ENCODE measurements at regions not wholly inside any gene's neighbourhood (a gene's known extent, or its start where the extent isn't known, plus 50 kb on each side); places are given as distances from the start of the nearest gene placed in this dataset.

DNA sequence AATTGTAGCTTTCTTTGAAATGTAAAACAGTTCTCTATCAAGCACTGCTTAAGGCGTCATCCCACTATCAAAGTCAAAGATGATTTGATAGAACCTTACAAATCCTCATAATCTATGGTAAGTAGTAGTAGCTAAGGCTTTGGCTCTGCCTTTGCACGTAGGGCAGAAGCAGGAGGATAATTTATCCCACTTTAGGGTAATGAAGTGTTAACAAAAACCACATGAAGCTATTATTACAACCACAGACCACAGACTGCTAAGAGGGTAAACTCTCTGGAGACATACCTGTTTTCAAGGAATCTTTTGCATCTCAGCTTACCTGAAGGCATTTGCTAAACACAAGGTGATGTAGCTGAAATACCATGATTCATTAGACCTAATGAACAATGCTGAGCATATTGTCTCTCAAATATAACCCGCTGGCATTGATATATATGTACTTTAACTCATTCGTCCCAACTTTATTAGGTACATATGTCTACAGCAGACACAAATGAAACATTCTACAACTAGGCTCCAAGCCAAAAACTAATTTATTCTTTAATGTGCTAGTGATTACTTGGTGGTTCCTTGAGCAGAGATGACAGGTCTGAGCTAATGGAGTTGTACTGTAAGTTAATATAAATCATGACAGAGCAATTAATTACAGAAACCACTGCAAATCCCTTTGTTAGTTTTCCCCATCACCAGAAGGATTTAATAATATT lies 368.8 kb downstream of the ETNK1 start:
- TF ChIP-seq, protein P1, sequence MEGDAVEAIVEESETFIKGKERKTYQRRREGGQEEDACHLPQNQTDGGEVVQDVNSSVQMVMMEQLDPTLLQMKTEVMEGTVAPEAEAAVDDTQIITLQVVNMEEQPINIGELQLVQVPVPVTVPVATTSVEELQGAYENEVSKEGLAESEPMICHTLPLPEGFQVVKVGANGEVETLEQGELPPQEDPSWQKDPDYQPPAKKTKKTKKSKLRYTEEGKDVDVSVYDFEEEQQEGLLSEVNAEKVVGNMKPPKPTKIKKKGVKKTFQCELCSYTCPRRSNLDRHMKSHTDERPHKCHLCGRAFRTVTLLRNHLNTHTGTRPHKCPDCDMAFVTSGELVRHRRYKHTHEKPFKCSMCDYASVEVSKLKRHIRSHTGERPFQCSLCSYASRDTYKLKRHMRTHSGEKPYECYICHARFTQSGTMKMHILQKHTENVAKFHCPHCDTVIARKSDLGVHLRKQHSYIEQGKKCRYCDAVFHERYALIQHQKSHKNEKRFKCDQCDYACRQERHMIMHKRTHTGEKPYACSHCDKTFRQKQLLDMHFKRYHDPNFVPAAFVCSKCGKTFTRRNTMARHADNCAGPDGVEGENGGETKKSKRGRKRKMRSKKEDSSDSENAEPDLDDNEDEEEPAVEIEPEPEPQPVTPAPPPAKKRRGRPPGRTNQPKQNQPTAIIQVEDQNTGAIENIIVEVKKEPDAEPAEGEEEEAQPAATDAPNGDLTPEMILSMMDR (IDR thresholded peaks at IDR 0.05; ENCODE audit: low read depth, low read length, missing input control) = no peak
- no peak for TF ChIP-seq RXRA (IDR thresholded peaks at IDR 0.05)
- no peak for TF ChIP-seq GABPA (IDR thresholded peaks at IDR 0.05 in 1 of 2, conservative IDR thresholded peaks at IDR 0.05 in 1 of 2)
- no peak for TF ChIP-seq YY1 (IDR thresholded peaks at IDR 0.05)
- TF ChIP-seq RAD21 (IDR thresholded peaks at IDR 0.05) = no peak
- TF ChIP-seq, protein P2, sequence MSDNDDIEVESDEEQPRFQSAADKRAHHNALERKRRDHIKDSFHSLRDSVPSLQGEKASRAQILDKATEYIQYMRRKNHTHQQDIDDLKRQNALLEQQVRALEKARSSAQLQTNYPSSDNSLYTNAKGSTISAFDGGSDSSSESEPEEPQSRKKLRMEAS (IDR thresholded peaks at IDR 0.05) = no peak
- TF ChIP-seq, protein P3, sequence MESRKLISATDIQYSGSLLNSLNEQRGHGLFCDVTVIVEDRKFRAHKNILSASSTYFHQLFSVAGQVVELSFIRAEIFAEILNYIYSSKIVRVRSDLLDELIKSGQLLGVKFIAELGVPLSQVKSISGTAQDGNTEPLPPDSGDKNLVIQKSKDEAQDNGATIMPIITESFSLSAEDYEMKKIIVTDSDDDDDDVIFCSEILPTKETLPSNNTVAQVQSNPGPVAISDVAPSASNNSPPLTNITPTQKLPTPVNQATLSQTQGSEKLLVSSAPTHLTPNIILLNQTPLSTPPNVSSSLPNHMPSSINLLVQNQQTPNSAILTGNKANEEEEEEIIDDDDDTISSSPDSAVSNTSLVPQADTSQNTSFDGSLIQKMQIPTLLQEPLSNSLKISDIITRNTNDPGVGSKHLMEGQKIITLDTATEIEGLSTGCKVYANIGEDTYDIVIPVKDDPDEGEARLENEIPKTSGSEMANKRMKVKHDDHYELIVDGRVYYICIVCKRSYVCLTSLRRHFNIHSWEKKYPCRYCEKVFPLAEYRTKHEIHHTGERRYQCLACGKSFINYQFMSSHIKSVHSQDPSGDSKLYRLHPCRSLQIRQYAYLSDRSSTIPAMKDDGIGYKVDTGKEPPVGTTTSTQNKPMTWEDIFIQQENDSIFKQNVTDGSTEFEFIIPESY (IDR thresholded peaks at IDR 0.05) = no peak
- no peak for TF ChIP-seq SP1 (IDR thresholded peaks at IDR 0.05)
- TF ChIP-seq HNF4A (conservative IDR thresholded peaks at IDR 0.05) = no peak
- TF ChIP-seq TAF1 (conservative IDR thresholded peaks at IDR 0.05) = no peak

Measured in liver (tissue), 3 donors.